Smooth muscle cell (in vitro differentiated cells): ENCODE measurements at regions not wholly inside any gene's neighbourhood (a gene's known extent, or its start where the extent isn't known, plus 50 kb on each side); places are given as distances from the start of the nearest gene placed in this dataset.

Source experiments
- DNase-seq: peaks from one replicate; lab custom pipeline; 2025; ENCODE audit not compliant: unreplicated experiment; lab: John Stamatoyannopoulos, UW
- H2AFZ ChIP-seq: fragments of 200-600 bp; sonication (generic); 2 replicates; pipeline ENCODE4 v1.6.0; 2016; ENCODE audit warnings: antibody characterized with exemption, low read depth, mild to moderate bottlenecking
- H3F3A ChIP-seq: fragments of 200-600 bp; sonication (generic); 2 replicates; pipeline ENCODE4 v1.6.0; 2017; ENCODE audit warnings: antibody characterized with exemption, low read depth
- H3K27ac ChIP-seq: fragments of 200-600 bp; sonication (generic); 2 replicates; pipeline ENCODE4 v1.5.1; 2016; ENCODE audit warnings: low read depth, mild to moderate bottlenecking
- H3K27me3 ChIP-seq: fragments of 200-600 bp; sonication (generic); 2 replicates; pipeline ENCODE4 v1.6.1; 2016; ENCODE audit warnings: low read depth, mild to moderate bottlenecking
- H3K36me3 ChIP-seq: fragments of 200-600 bp; sonication (generic); 2 replicates; pipeline ENCODE4 v1.5.1; 2016; ENCODE audit warnings: low read depth
- H3K4me1 ChIP-seq: fragments of 200-600 bp; sonication (generic); 2 replicates; pipeline ENCODE4 v1.5.1; 2016; ENCODE audit warnings: low read depth
- H3K4me2 ChIP-seq: fragments of 200-600 bp; sonication (generic); 2 replicates; pipeline ENCODE4 v1.6.0; 2016; ENCODE audit warnings: mild to moderate bottlenecking
- H3K4me3 ChIP-seq: fragments of 200-600 bp; sonication (generic); 2 replicates; pipeline ENCODE4 v1.5.1; 2016; ENCODE audit warnings: mild to moderate bottlenecking
- H3K79me2 ChIP-seq: fragments of 200-600 bp; sonication (generic); 2 replicates; pipeline ENCODE4 v1.6.0; 2016; ENCODE audit warnings: low read depth, mild to moderate bottlenecking
- H3K9ac ChIP-seq: fragments of 200-600 bp; sonication (generic); 2 replicates; pipeline ENCODE4 v1.6.0; 2016; ENCODE audit warnings: low read depth
- H3K9me3 ChIP-seq: fragments of 200-600 bp; sonication (generic); replicated peaks from 2 replicates; pipeline ENCODE4 v1.5.1; 2016; ENCODE audit warnings: low read depth
- H4K20me1 ChIP-seq: fragments of 200-600 bp; sonication (generic); 2 replicates; pipeline ENCODE4 v1.6.0; 2016; ENCODE audit warnings: low read depth
- whole genome bisulfite sequencing: methylation state at CpG from one replicate; pipeline ENCODE4 v1.1.7; 2016; ENCODE audit warnings: low lambda C conversion rate; 5-methylcytosine and 5-hydroxymethylcytosine counted together
- TF ChIP-seq, protein P1 (sequence below): fragments of 200-600 bp; sonication (generic); IDR thresholded peaks from 2 replicates; pipeline ENCODE4 v1.5.1; 2017; ENCODE audit warnings: borderline replicate concordance, mild to moderate bottlenecking, antibody characterized with exemption; ENCODE audit not compliant: insufficient read depth, poor library complexity, severe bottlenecking

- Histone ChIP-seq H3K4me3 (no peak overlapping the region), H3K9me3 (no peaks in the 10 kb centered on the region), H3K9ac (no peak overlapping the region), H3K36me3 (no peaks in the 10 kb centered on the region), H3K4me1 (no peaks in the 10 kb centered on the region), H2AFZ (no peak overlapping the region), H4K20me1 (no peaks in the 10 kb centered on the region), H3F3A (no peaks in the 10 kb centered on the region), H3K4me2 (no peak overlapping the region), H3K79me2 (no peaks in the 10 kb centered on the region), H3K27me3 (no peaks in the 10 kb centered on the region), H3K27ac (no peak overlapping the region)
- no peak for DNase-seq
- WGBS: 97% methylated on average over 1 of the region's 1 CpG
- TF ChIP-seq, protein P1, sequence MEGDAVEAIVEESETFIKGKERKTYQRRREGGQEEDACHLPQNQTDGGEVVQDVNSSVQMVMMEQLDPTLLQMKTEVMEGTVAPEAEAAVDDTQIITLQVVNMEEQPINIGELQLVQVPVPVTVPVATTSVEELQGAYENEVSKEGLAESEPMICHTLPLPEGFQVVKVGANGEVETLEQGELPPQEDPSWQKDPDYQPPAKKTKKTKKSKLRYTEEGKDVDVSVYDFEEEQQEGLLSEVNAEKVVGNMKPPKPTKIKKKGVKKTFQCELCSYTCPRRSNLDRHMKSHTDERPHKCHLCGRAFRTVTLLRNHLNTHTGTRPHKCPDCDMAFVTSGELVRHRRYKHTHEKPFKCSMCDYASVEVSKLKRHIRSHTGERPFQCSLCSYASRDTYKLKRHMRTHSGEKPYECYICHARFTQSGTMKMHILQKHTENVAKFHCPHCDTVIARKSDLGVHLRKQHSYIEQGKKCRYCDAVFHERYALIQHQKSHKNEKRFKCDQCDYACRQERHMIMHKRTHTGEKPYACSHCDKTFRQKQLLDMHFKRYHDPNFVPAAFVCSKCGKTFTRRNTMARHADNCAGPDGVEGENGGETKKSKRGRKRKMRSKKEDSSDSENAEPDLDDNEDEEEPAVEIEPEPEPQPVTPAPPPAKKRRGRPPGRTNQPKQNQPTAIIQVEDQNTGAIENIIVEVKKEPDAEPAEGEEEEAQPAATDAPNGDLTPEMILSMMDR: no peak
Measured at GRCh38 chr6:126738146-126738545, 380.3 kb upstream of the RSPO3 start.

DNA sequence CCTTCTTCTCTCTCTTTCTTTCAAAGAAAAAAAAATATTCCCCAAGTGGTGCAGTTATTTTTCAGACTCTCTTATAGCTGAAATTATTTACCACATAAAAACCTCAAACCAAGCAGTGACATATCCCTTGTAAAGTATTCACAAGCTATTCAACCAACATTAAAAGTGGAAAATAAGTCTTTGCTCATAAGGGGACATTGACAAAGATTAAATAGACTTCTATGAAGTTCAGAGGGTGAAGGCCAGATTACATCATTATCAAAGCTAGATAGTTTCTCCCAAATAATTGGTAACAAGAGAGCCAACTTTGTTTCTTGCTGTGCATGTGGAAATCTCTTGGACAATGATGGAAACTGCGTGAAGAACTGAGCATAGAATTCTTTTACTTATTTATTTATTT, 379.8 kb upstream of the RSPO3 start:
- Histone ChIP-seq H3K9ac (no peak overlapping the region), H3K4me1 (no peaks in the 10 kb centered on the region)

GRCh38 chr6:126743076-126743475, 375.4 kb upstream of the RSPO3 start:
- DNase-seq: no peak
- TF ChIP-seq, protein P1: no peak
- no peak overlapping the region for H3K4me2 ChIP-seq

More for the DNA sequence above, 379.8 kb upstream of the RSPO3 start:
- Histone ChIP-seq H2AFZ (no peak overlapping the region), H3K4me2 (no peak overlapping the region), H3K4me3 (no peak overlapping the region), H3K27me3 (no peaks in the 10 kb centered on the region), H3K79me2 (no peaks in the 10 kb centered on the region), H4K20me1 (no peaks in the 10 kb centered on the region), H3F3A (no peaks in the 10 kb centered on the region), H3K27ac (no peak overlapping the region), H3K36me3 (no peaks in the 10 kb centered on the region), H3K9me3 (no peaks in the 10 kb centered on the region)
- TF ChIP-seq, protein P1: no peak
- no peak for DNase-seq
- 100% methylated on average over 1 of the region's 1 CpG for WGBS

DNA sequence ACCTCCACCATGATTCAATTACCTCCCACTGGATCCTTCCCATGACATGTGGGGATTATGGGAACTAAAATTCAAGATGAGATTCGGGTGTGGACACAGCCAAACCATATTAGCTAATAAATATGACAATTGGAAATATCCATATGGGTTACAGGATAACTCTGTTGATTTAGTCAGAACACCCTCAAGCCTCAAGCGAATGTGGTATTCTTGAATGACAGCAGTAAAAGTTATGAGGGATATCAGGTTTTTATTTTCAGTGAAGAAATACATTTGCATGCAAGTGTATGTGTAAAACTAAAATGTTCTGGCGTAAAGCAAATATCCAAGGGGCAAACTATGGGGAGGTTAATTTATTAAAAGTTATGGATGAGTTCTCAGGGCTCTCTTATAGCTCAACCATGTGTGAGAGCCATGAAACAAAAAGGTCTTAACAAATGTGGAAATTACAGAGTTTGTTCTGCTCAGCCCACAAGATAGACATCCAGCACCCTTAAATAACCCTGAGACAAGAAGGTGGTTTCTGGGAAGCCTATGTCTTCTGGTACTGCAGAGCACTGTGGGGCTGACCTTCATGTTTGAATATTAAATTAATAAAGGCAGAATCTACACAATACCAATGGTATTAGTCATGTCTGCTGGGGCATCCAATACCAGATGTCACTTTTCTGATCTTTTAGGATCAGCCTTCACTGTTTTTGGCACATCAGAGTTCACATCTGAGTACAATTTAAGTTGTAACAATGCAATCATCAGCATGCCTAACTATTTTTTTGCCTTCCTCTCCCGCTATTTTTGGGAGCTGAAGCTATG, 370.5 kb upstream of the RSPO3 start:
- Histone ChIP-seq H3K4me1 (no peaks in the 10 kb centered on the region), H3K36me3 (no peaks in the 10 kb centered on the region), H3K9me3 (no peaks in the 10 kb centered on the region), H3K27me3 (no peaks in the 10 kb centered on the region), H3K27ac (no peak overlapping the region), H2AFZ (no peak overlapping the region), H4K20me1 (no peaks in the 10 kb centered on the region), H3K79me2 (no peaks in the 10 kb centered on the region), H3K4me3 (no peak overlapping the region), H3K4me2 (no peak overlapping the region), H3F3A (no peaks in the 10 kb centered on the region), H3K9ac (no peak overlapping the region)
- TF ChIP-seq, protein P1: no peak
- no peak for DNase-seq
- 88% methylated on average over 4 of the region's 4 CpGs for WGBS

More at GRCh38 chr6:126743076-126743475, 375.4 kb upstream of the RSPO3 start:
- WGBS: 95% methylated on average over 3 of the region's 3 CpGs
- Histone ChIP-seq H3K27me3 (no peaks in the 10 kb centered on the region), H3K4me3 (no peak overlapping the region), H3F3A (no peaks in the 10 kb centered on the region), H4K20me1 (no peaks in the 10 kb centered on the region), H3K36me3 (no peaks in the 10 kb centered on the region), H3K9me3 (no peaks in the 10 kb centered on the region), H2AFZ (no peak overlapping the region), H3K79me2 (no peaks in the 10 kb centered on the region), H3K9ac (no peak overlapping the region), H3K4me1 (no peaks in the 10 kb centered on the region), H3K27ac (no peak overlapping the region)
